ENCODE measurements at regions not wholly inside any gene's neighbourhood (a gene's known extent, or its start where the extent isn't known, plus 50 kb on each side); places are given as distances from the start of the nearest gene placed in this dataset.

- WGBS = 81% methylated on average over 5 of the region's 5 CpGs
- no peak for TF ChIP-seq RAD21 (IDR thresholded peaks at IDR 0.05)
- no peak for TF ChIP-seq FOXA1 (IDR thresholded peaks at IDR 0.05)
- TF ChIP-seq GABPA (IDR thresholded peaks at IDR 0.05 in 1 of 2, conservative IDR thresholded peaks at IDR 0.05 in 1 of 2) = no peak
- no peak for TF ChIP-seq REST (IDR thresholded peaks at IDR 0.05)
- TF ChIP-seq EGR1 (IDR thresholded peaks at IDR 0.05; ENCODE audit: low read depth in 2 of 2) = no peak
- TF ChIP-seq JUND (IDR thresholded peaks at IDR 0.05) = no peak
- TF ChIP-seq HNF4G (IDR thresholded peaks at IDR 0.05) = no peak
- no peak for TF ChIP-seq HNF4A (conservative IDR thresholded peaks at IDR 0.05)
- TF ChIP-seq SP1 (IDR thresholded peaks at IDR 0.05) = no peak
- no peak for TF ChIP-seq ATF3 (IDR thresholded peaks at IDR 0.05)
- TF ChIP-seq NR2F2 (IDR thresholded peaks at IDR 0.05) = no peak
- no peak for TF ChIP-seq RXRA (IDR thresholded peaks at IDR 0.05)
- no peak for TF ChIP-seq MAX (IDR thresholded peaks at IDR 0.05)
- TF ChIP-seq CTCF (IDR thresholded peaks at IDR 0.05; ENCODE audit: low read depth, low read length, missing input control) = no peak
- no peak for TF ChIP-seq TAF1 (conservative IDR thresholded peaks at IDR 0.05)
- no peak for TF ChIP-seq ZBTB33 (IDR thresholded peaks at IDR 0.05)
- TF ChIP-seq FOXA2 (IDR thresholded peaks at IDR 0.05) = no peak
- no peak for TF ChIP-seq YY1 (IDR thresholded peaks at IDR 0.05)
- no peaks in the 10 kb centered on the region for H3K36me3 ChIP-seq (ENCODE audit: control insufficient read depth in 4 of 4, insufficient read depth in 3 of 4, low read depth in 1 of 4, low read length in 3 of 4)
- peaks cover 0 to 3% (median 0%) of the 10 kb centered on the region in 4 donors for H3K4me1 ChIP-seq (ENCODE audit: control insufficient read depth in 4 of 4, insufficient read depth in 4 of 4, low read length in 3 of 4)
- H3K9me3 ChIP-seq (ENCODE audit: control insufficient read depth in 4 of 4, low read length in 3 of 4) = no peaks in the 10 kb centered on the region
- DNase-seq (ENCODE audit: low spot score) = no peak
- H3K4me3 ChIP-seq (ENCODE audit: low read depth in 1 of 3, low read length in 3 of 3) = no peak overlapping the region
- H3K27ac ChIP-seq (ENCODE audit: low read depth in 1 of 2, low read length in 2 of 2) = no peak overlapping the region
- no peak overlapping the region for H3K9ac ChIP-seq (ENCODE audit: low read depth in 1 of 2, low read length in 2 of 2)
- no peaks in the 10 kb centered on the region for H3K27me3 ChIP-seq (ENCODE audit: control insufficient read depth in 4 of 4, insufficient read depth in 4 of 4, low read length in 3 of 4)
These were observed 228.6 kb downstream of the TBXT start for GRCh38 chr6:165939047-165939446.
